HEK293 (cell line): ENCODE measurements at regions not wholly inside any gene's neighbourhood (a gene's known extent, or its start where the extent isn't known, plus 50 kb on each side); places are given as distances from the start of the nearest gene placed in this dataset.

Source experiments
- CTCF ChIA-PET: fragments of 350-600 bp; formaldehyde crosslinking; extraction: SDS; loops from one replicate; lab custom pipeline; 2021; ENCODE audit warnings: antibody characterized with exemption; lab: Yijun Ruan, JAX
- POLR2A ChIA-PET: fragments of 300-600 bp; formaldehyde crosslinking; extraction: SDS; loops from one replicate; lab custom pipeline; 2020; ENCODE audit warnings: antibody characterized with exemption, inconsistent platforms; lab: Yijun Ruan, JAX
- H3K27ac ChIP-seq: fragments of 200-500 bp; sonication (Bioruptor generic); 2 replicates; pipeline ENCODE4 v1.5.1; 2014; ENCODE audit warnings: low read depth, low read length, control low read depth, inconsistent platforms; ENCODE audit errors: extremely low read depth
- H3K36me3 ChIP-seq, 2 experiments: fragments of 200-500 bp in 1 of 2; sonication (Bioruptor generic) in 1 of 2; 1 replicate in 1 of 2; 2 replicates in 1 of 2; pipeline ENCODE4 v1.5.1; 2014 to 2017; ENCODE audit warnings: inconsistent platforms in 2 of 2, low read length in 2 of 2; ENCODE audit not compliant: control insufficient read depth in 2 of 2, insufficient read depth in 1 of 2
- H3K4me1 ChIP-seq: fragments of 200-500 bp; sonication (Bioruptor generic); 2 replicates; pipeline ENCODE4 v1.5.1; 2014; ENCODE audit warnings: mild to moderate bottlenecking, low read length, inconsistent platforms; ENCODE audit not compliant: control insufficient read depth, insufficient read depth
- H3K4me3 ChIP-seq: 2 replicates; pipeline ENCODE4 v1.5.1; 2011; ENCODE audit warnings: low read depth, mild to moderate bottlenecking, control low read depth, low read length, moderate library complexity
- H3K9me3 ChIP-seq: fragments of 200-500 bp; sonication (Bioruptor generic); 2 replicates; pipeline ENCODE4 v1.5.1; 2014; ENCODE audit warnings: low read depth, low read length, inconsistent platforms; ENCODE audit not compliant: control insufficient read depth, insufficient read depth
- BCL11A ChIP-seq: fragments of 450-650 bp; formaldehyde crosslinking; IDR thresholded peaks from 2 replicates; pipeline ENCODE4 v1.5.1; 2016; ENCODE audit warnings: low read depth, missing biosample characterization, missing genetic modification characterization
- KLF16 ChIP-seq: fragments of 450-650 bp; formaldehyde crosslinking; IDR thresholded peaks from 2 replicates; pipeline ENCODE4 v1.5.1; 2017; ENCODE audit warnings: missing biosample characterization, missing genetic modification characterization
- MYNN ChIP-seq: fragments of 450-650 bp; formaldehyde crosslinking; IDR thresholded peaks from 2 replicates; pipeline ENCODE4 v1.5.1; 2016; ENCODE audit warnings: missing biosample characterization, missing genetic modification characterization, borderline replicate concordance
- MZF1 ChIP-seq: fragments of 450-650 bp; formaldehyde crosslinking; IDR thresholded peaks from 2 replicates; pipeline ENCODE4 v1.5.1; 2017; ENCODE audit warnings: missing biosample characterization, missing genetic modification characterization, borderline replicate concordance
- REPIN1 ChIP-seq: fragments of 450-650 bp; formaldehyde crosslinking; IDR thresholded peaks from 2 replicates; pipeline ENCODE4 v1.5.1; 2017; ENCODE audit warnings: missing biosample characterization, missing genetic modification characterization, low read depth
- SALL2 ChIP-seq: fragments of 450-650 bp; formaldehyde crosslinking; IDR thresholded peaks from 2 replicates; pipeline ENCODE4 v1.5.0; 2017; ENCODE audit warnings: missing biosample characterization, mild to moderate bottlenecking, missing genetic modification characterization, borderline replicate concordance
- SCRT1 ChIP-seq: fragments of 450-650 bp; formaldehyde crosslinking; IDR thresholded peaks from 2 replicates; pipeline ENCODE4 v1.5.1; 2016; ENCODE audit warnings: missing biosample characterization, missing genetic modification characterization, borderline replicate concordance
- WT1 ChIP-seq: fragments of 450-650 bp; formaldehyde crosslinking; IDR thresholded peaks from 2 replicates; pipeline ENCODE4 v1.5.1; 2016; ENCODE audit warnings: missing biosample characterization, missing genetic modification characterization
- ZFP69B ChIP-seq: fragments of 450-650 bp; formaldehyde crosslinking; IDR thresholded peaks from 2 replicates; pipeline ENCODE4 v1.5.1; 2016; ENCODE audit warnings: missing biosample characterization, missing genetic modification characterization
- ZNF24 ChIP-seq: fragments of 450-650 bp; formaldehyde crosslinking; IDR thresholded peaks from 2 replicates; pipeline ENCODE4 v1.5.1; 2016; ENCODE audit warnings: missing biosample characterization, missing genetic modification characterization
- ZNF302 ChIP-seq: fragments of 450-650 bp; formaldehyde crosslinking; IDR thresholded peaks from 2 replicates; pipeline ENCODE4 v1.5.1; 2016; ENCODE audit warnings: missing biosample characterization, missing genetic modification characterization, low read depth
- ZNF324 ChIP-seq: fragments of 450-650 bp; formaldehyde crosslinking; IDR thresholded peaks from 2 replicates; pipeline ENCODE4 v1.5.1; 2016; ENCODE audit warnings: missing biosample characterization, missing genetic modification characterization
- ZNF366 ChIP-seq: fragments of 450-650 bp; formaldehyde crosslinking; conservative IDR thresholded peaks from 2 replicates; pipeline ENCODE4 v1.5.1; 2016; ENCODE audit warnings: missing biosample characterization, missing genetic modification characterization
- ZNF404 ChIP-seq: fragments of 450-650 bp; formaldehyde crosslinking; IDR thresholded peaks from 2 replicates; pipeline ENCODE4 v1.5.1; 2017; ENCODE audit warnings: missing biosample characterization, missing genetic modification characterization
- ZNF544 ChIP-seq: fragments of 450-650 bp; formaldehyde crosslinking; IDR thresholded peaks from 2 replicates; pipeline ENCODE4 v1.5.0; 2017; ENCODE audit warnings: missing biosample characterization, missing genetic modification characterization
- ZNF549 ChIP-seq: fragments of 450-650 bp; IDR thresholded peaks from 2 replicates; pipeline ENCODE4 v1.5.1; 2018; ENCODE audit warnings: missing biosample characterization, missing genetic modification characterization, mild to moderate bottlenecking, inconsistent platforms, moderate library complexity
- ZNF623 ChIP-seq: fragments of 450-650 bp; formaldehyde crosslinking; IDR thresholded peaks from 2 replicates; pipeline ENCODE4 v1.5.1; 2016; ENCODE audit warnings: missing biosample characterization, missing genetic modification characterization
- ZNF658 ChIP-seq: fragments of 450-650 bp; formaldehyde crosslinking; IDR thresholded peaks from 2 replicates; pipeline ENCODE4; 2016; ENCODE audit warnings: missing biosample characterization, missing genetic modification characterization
- ZNF660 ChIP-seq: fragments of 450-650 bp; IDR thresholded peaks from 2 replicates; pipeline ENCODE4 v1.5.1; 2018; ENCODE audit warnings: missing biosample characterization, mild to moderate bottlenecking, missing genetic modification characterization
- ZNF776 ChIP-seq: fragments of 450-650 bp; formaldehyde crosslinking; IDR thresholded peaks from 2 replicates; pipeline ENCODE4 v1.5.0; 2017; ENCODE audit warnings: missing biosample characterization, missing genetic modification characterization, borderline replicate concordance
- TF ChIP-seq, protein P1 (sequence below): fragments of 450-650 bp; formaldehyde crosslinking; IDR thresholded peaks from 2 replicates; pipeline ENCODE4 v1.5.1; 2016; ENCODE audit warnings: missing biosample characterization, missing genetic modification characterization
- TF ChIP-seq, protein P2 (sequence below): sonication (generic); formaldehyde crosslinking; IDR thresholded peaks from 2 replicates; pipeline ENCODE4 v1.8.1; 2022; ENCODE audit warnings: mild to moderate bottlenecking, moderate library complexity, missing genetic modification reagents
- TF ChIP-seq, protein P3 (sequence below): fragments of 450-650 bp; formaldehyde crosslinking; IDR thresholded peaks from 2 replicates; pipeline ENCODE4 v1.5.1; 2016; ENCODE audit warnings: missing biosample characterization, missing genetic modification characterization
- TF ChIP-seq, protein P4 (sequence below): fragments of 450-650 bp; formaldehyde crosslinking; IDR thresholded peaks from 2 replicates; pipeline ENCODE4 v1.5.1; 2016; ENCODE audit warnings: missing biosample characterization, missing genetic modification characterization
- TF ChIP-seq, protein P5 (sequence below): fragments of 450-650 bp; formaldehyde crosslinking; IDR thresholded peaks from 2 replicates; pipeline ENCODE4 v1.5.1; 2017; ENCODE audit warnings: missing biosample characterization, mild to moderate bottlenecking, missing genetic modification characterization, moderate library complexity
- TF ChIP-seq, protein P6 (sequence below): fragments of 450-650 bp; formaldehyde crosslinking; IDR thresholded peaks from 2 replicates; pipeline ENCODE4 v1.5.1; 2016; ENCODE audit warnings: missing biosample characterization, missing genetic modification characterization

DNA sequence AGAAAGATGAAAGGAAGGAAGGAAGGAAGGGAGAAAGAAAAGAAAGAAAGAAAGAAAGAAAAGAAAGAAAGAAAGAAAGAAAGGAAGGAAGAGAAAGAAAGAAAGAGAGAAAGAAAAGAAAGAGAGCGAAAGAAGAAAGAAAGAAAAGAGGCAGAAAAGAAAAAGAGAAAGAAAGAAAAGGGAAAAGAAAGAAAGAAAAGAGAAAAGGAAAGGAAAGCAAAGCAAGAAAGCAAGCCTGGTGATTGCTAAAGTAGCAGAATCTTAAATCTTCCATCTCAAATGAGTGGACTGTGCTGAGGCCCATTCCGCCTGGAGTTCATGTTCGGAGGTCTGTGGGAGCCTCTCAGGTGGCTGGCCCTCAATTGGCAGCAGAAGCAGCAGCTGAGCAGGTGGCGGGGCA, 148.4 kb downstream of the TFAP2A start:
- Histone ChIP-seq H3K4me3 (no peak overlapping the region), H3K36me3 (no peaks in the 10 kb centered on the region), H3K4me1 (no peaks in the 10 kb centered on the region), H3K27ac (no peak overlapping the region), H3K9me3 (no peaks in the 10 kb centered on the region)
- POLR2A ChIA-PET = no interaction called here
- CTCF ChIA-PET = interaction anchor here (0.7 kb wide), 1 partner anchor 61 kb away, joined by 3 read pairs; no protein-coding TSS in a partner anchor
- TF ChIP-seq MYNN (tag by site-specific recombination) (no peak), ZNF366 (peak; percentile 43; the same call in 1 of the 2 replicates)

DNA sequence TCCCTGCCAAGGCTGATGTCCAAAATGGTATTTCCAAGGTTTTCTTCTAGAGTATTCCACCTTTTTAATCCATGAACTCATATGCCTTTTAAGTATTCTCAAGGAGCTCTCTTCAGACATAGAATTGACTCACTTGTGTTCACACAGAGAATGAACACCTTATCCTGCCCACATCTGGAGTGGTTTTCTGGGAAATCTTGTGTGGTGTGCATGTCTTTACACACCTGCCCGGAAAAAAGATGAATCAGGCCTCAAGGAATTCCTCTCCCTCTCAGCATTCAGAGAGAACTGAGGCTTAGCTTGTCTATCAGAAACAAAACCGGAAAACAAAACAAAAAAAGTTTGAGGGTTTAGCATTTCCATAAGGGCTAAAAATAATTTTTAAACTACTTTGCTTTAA, 148.8 kb downstream of the TFAP2A start:
- H3K4me3 ChIP-seq = no peak overlapping the region
- no peaks in the 10 kb centered on the region for H3K9me3 ChIP-seq
- H3K4me1 ChIP-seq = no peaks in the 10 kb centered on the region
- no peaks in the 10 kb centered on the region for H3K36me3 ChIP-seq
- ChIA-PET CTCF (interaction anchor here (0.6 to 0.7 kb wide), 2 partner anchors 61 to 254 kb away, joined by 3 read pairs; no protein-coding TSS in a partner anchor), POLR2A (no interaction called here)
- TF ChIP-seq, protein P1, sequence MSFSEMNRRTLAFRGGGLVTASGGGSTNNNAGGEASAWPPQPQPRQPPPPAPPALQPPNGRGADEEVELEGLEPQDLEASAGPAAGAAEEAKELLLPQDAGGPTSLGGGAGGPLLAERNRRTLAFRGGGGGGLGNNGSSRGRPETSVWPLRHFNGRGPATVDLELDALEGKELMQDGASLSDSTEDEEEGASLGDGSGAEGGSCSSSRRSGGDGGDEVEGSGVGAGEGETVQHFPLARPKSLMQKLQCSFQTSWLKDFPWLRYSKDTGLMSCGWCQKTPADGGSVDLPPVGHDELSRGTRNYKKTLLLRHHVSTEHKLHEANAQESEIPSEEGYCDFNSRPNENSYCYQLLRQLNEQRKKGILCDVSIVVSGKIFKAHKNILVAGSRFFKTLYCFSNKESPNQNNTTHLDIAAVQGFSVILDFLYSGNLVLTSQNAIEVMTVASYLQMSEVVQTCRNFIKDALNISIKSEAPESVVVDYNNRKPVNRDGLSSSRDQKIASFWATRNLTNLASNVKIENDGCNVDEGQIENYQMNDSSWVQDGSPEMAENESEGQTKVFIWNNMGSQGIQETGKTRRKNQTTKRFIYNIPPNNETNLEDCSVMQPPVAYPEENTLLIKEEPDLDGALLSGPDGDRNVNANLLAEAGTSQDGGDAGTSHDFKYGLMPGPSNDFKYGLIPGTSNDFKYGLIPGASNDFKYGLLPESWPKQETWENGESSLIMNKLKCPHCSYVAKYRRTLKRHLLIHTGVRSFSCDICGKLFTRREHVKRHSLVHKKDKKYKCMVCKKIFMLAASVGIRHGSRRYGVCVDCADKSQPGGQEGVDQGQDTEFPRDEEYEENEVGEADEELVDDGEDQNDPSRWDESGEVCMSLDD (tag by site-specific recombination) = no peak
- no peak for TF ChIP-seq REPIN1 (tag by site-specific recombination)
- H3K27ac ChIP-seq = no peak overlapping the region

DNA sequence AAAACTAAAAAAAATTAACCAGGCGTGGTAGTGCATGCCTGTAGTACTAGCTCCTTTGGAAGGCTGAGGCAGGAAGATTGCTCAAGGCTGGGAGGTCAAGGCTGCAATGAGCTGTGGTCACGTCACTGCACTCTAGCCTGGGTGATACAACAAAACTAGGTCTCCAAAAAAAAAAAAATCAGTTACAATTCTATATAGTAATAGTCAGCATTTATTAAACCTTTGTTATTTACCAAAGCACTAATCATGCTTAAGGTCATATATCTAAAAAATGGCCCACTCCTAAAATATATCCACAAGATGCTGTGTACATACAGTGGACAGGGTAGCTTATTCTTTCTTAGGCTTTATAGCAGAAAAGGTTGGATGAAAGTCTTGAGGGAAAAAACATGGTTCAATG, 152.4 kb downstream of the TFAP2A start:
- ChIA-PET POLR2A (no interaction called here), CTCF (interaction anchor here (0.7 kb wide), 2 partner anchors 77 to 269 kb away, joined by 3 read pairs; no protein-coding TSS in a partner anchor)

DNA sequence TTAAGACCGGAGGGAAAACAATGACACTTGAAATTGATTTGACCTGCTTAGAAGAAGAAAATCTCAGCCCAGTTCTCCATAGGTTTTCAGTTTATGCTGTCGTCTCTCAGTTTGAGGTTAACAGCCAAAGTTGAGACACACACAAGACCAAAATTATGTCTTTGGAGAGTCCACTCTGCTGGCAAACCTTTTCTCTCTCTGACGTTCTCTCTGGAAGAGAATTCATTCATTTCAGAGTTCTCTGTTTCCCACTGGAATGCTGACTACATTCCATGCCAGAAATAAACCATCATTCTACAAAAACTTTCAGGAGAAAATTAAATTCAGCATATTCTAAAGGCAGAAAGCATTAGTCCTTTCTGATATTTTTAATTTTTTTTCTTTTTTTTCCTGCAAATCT, 155.2 kb downstream of the TFAP2A start:
- H3K27ac ChIP-seq = no peak overlapping the region
- no peaks in the 10 kb centered on the region for H3K9me3 ChIP-seq
- H3K36me3 ChIP-seq = no peaks in the 10 kb centered on the region
- H3K4me1 ChIP-seq = no peaks in the 10 kb centered on the region
- ChIA-PET CTCF (no interaction called here), POLR2A (no interaction called here)
- H3K4me3 ChIP-seq = no peak overlapping the region
- TF ChIP-seq, protein P2, sequence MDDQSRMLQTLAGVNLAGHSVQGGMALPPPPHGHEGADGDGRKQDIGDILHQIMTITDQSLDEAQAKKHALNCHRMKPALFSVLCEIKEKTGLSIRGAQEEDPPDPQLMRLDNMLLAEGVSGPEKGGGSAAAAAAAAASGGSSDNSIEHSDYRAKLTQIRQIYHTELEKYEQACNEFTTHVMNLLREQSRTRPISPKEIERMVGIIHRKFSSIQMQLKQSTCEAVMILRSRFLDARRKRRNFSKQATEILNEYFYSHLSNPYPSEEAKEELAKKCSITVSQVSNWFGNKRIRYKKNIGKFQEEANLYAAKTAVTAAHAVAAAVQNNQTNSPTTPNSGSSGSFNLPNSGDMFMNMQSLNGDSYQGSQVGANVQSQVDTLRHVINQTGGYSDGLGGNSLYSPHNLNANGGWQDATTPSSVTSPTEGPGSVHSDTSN (CRISPR knock-in tag) = no peak
- TF ChIP-seq, protein P3, sequence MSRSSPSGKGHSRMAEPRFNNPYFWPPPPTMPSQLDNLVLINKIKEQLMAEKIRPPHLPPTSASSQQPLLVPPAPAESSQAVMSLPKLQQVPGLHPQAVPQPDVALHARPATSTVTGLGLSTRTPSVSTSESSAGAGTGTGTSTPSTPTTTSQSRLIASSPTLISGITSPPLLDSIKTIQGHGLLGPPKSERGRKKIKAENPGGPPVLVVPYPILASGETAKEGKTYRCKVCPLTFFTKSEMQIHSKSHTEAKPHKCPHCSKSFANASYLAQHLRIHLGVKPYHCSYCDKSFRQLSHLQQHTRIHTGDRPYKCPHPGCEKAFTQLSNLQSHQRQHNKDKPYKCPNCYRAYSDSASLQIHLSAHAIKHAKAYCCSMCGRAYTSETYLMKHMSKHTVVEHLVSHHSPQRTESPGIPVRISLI (tag by site-specific recombination) = no peak
- TF ChIP-seq ZFP69B (tag by site-specific recombination) = no peak
- no peak for TF ChIP-seq ZNF658 (tag by site-specific recombination)
- TF ChIP-seq, protein P4, sequence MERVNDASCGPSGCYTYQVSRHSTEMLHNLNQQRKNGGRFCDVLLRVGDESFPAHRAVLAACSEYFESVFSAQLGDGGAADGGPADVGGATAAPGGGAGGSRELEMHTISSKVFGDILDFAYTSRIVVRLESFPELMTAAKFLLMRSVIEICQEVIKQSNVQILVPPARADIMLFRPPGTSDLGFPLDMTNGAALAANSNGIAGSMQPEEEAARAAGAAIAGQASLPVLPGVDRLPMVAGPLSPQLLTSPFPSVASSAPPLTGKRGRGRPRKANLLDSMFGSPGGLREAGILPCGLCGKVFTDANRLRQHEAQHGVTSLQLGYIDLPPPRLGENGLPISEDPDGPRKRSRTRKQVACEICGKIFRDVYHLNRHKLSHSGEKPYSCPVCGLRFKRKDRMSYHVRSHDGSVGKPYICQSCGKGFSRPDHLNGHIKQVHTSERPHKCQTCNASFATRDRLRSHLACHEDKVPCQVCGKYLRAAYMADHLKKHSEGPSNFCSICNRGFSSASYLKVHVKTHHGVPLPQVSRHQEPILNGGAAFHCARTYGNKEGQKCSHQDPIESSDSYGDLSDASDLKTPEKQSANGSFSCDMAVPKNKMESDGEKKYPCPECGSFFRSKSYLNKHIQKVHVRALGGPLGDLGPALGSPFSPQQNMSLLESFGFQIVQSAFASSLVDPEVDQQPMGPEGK (tag by site-specific recombination) = no peak
- TF ChIP-seq, protein P5, sequence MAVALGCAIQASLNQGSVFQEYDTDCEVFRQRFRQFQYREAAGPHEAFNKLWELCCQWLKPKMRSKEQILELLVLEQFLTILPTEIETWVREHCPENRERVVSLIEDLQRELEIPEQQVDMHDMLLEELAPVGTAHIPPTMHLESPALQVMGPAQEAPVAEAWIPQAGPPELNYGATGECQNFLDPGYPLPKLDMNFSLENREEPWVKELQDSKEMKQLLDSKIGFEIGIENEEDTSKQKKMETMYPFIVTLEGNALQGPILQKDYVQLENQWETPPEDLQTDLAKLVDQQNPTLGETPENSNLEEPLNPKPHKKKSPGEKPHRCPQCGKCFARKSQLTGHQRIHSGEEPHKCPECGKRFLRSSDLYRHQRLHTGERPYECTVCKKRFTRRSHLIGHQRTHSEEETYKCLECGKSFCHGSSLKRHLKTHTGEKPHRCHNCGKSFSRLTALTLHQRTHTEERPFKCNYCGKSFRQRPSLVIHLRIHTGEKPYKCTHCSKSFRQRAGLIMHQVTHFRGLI = no peak
- TF ChIP-seq ZNF544 (tag by site-specific recombination) = no peak
- TF ChIP-seq, protein P6, sequence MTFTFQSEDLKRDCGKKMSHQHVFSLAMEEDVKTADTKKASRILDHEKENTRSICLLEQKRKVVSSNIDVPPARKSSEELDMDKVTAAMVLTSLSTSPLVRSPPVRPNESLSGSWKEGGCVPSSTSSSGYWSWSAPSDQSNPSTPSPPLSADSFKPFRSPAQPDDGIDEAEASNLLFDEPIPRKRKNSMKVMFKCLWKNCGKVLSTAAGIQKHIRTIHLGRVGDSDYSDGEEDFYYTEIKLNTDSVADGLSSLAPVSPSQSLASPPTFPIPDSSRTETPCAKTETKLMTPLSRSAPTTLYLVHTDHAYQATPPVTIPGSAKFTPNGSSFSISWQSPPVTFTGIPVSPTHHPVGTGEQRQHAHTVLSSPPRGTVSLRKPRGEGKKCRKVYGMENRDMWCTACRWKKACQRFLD (tag by site-specific recombination) = no peak
- TF ChIP-seq KLF16 (tag by site-specific recombination) = no peak
- no peak for TF ChIP-seq SCRT1 (tag by site-specific recombination)

More for the DNA sequence above, 152.4 kb downstream of the TFAP2A start:
- Histone ChIP-seq H3K4me3 (no peak overlapping the region), H3K36me3 (no peaks in the 10 kb centered on the region), H3K27ac (no peak overlapping the region), H3K4me1 (no peaks in the 10 kb centered on the region)
- no peak for TF ChIP-seq MZF1 (tag by site-specific recombination)
- no peak for TF ChIP-seq ZNF24 (tag by site-specific recombination)
- no peak for TF ChIP-seq ZNF660 (tag by site-specific recombination)
- TF ChIP-seq ZNF776 (tag by site-specific recombination) = no peak
- no peak for TF ChIP-seq BCL11A (tag by site-specific recombination)
- TF ChIP-seq SALL2 (tag by site-specific recombination) = no peak
- no peak for TF ChIP-seq ZNF404
- no peak for TF ChIP-seq ZNF549 (tag by site-specific recombination)
- no peak for TF ChIP-seq ZNF302
- no peak for TF ChIP-seq WT1
- no peak for TF ChIP-seq ZNF324 (tag by site-specific recombination)
- TF ChIP-seq ZNF623 (tag by site-specific recombination) = no peak
- TF ChIP-seq, all 188 proteins: peak for 0
- no peaks in the 10 kb centered on the region for H3K9me3 ChIP-seq
